SH-SY5Y (cell line): ENCODE measurements at regions not wholly inside any gene's neighbourhood (a gene's known extent, or its start where the extent isn't known, plus 50 kb on each side); places are given as distances from the start of the nearest gene placed in this dataset.

Source experiments
- GATA2 ChIP-seq: IDR thresholded peaks from 2 replicates; pipeline ENCODE4 v1.6.1; 2011; ENCODE audit warnings: mild to moderate bottlenecking, low read depth, low read length
- GATA3 ChIP-seq: IDR thresholded peaks from 2 replicates; pipeline ENCODE4 v1.6.1; 2011; ENCODE audit warnings: low read depth, mild to moderate bottlenecking, low read length, moderate library complexity

DNA sequence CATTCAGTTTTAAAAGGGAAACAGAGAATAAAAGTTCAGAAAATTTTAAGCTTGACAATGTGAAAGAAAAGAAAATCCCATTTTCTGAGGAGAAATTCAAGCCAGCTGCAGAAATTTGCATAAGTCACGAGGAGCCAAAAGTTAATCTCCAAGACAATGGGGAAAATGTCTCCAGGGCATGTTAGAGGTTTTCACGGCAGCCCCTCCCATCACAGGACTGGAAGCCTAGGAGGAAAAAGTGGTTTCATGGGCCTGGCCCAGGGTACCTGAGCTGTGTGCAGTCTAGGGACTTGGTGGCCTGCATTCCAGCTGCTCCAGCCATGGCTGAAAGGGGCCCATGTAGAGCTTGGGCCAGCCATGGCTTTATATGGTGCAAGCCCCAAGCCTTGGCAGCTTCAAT is 59.6 kb upstream of the NXPH1 start:
- TF ChIP-seq GATA2 (no peak), GATA3 (no peak)
